Right renal pelvis (tissue), 4 donors: ENCODE measurements at regions not wholly inside any gene's neighbourhood (a gene's known extent, or its start where the extent isn't known, plus 50 kb on each side); places are given as distances from the start of the nearest gene placed in this dataset.

ENCODE experiments used
- DNase-seq, 4 donors: peaks; one replicate each; pipeline ENCODE4 v3.0.0-alpha.2; 2013; ENCODE audit warnings: low read depth in 4 of 4, low spot score in 3 of 4, missing footprints in 1 of 4

DNA sequence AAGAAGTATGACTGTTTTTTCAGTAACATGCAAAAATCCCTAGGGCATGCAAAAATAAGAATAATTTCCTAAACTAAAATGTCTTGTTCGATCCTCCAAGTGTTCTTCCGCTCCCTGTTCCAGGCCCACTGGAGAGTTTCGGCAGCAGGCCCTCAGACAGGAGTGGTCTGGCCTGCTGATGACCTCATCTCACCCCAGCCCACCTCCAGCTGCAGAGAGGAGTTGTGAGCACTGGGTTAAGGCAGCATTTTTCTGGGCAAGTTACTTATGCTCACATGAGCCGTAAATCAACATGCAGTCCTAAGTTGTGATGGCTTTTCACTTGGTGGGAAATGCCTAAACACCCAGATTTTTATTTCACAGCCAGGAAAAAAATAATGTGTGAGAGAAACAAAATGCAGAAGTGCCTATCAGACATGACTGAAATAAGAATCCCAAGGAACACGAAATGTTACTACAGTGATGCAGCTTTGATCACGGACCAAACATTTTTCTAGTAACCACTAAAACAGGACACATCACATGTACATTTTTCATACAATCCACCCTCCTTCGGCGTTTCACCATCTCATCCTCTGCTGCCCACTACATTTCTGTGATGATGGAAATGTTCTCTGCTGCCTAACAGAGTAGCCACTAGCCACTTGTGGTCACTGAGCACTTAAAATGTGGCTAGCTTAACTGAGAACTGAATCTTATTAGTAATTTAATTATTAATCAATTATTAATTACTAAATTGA, 153.3 kb upstream of the TBL1X start:
- no peak for DNase-seq

DNA sequence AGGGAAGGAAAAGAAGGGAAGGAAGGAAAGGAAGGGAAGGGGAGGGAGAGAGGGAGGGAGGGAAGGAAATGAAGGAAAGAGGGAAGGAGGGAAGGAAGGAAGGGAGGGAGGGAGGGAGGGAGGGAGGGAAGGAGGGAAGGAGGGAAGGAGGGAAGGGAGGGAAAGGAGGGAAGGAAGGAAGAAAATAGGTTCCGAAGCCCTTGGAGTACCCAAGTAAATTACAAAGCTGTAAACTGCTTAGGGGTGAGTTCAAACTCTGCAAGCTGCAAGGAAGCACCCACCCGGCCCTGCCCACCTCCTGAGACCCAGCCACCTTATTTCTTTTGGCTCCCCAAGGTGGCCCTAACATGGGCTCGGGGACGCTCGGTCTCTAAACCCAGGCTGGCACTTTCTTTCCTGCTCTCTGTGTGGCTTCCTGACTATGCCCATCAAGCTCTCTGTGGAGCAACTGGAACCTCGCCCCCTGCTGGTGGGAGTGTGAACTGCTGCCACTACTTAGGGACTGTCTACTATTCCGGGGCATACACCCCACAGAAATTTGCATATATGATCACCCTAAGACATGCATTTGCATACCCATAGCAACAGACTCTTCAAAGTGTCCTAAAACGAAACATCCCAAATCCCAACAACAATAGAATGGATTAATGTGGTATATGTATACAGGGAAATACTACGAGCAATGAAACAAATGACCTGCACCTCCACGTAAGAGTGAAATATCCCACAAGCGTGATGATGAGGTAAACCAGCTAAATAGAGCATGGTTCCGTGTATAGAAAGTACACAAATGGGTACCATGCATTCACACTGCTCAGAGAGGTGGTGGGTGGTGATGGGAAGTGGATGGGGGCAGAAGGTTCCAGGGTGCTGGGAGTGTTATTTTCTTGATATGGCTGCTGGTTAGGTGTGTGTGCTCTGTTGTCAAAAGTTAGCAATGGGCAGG, 151.7 kb upstream of the TBL1X start:
- DNase-seq: no peak

DNA sequence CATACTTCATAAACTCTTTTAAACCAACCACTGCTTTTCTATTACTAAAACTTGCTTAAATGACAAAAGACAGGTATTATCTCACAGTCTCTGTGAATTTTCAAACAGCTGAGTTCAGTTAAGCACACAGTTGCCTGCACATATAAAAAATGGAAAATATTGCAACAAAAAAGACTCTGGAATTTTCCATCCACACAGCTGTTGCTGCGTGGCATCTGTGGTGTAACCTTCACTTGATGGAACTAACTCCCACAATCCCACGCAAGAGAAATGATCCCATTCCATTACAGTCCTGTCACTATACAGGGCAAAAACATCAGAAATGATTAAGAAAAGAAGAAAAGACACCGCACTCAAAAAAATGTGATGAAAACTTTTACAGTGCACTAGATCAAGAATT, 149.8 kb upstream of the TBL1X start:
- no peak for DNase-seq

DNA sequence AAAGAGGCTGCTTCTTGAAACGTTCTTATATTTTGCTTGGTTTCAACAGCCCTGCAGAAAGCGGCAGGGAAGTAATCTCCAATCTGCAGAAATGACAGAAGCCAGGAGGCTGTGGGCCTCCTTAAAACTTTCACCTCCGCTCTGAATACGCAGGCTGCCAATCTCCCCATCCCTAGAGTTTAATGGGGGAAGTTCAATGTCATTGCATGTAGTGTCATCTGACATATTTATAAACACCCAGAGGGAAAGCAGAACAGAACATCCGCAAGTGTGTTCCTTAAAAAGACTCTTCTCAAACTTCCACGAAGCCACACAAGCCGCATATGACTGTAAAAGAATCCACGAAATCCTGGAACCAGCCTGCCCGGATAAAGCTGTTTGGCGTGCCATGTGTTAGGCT, 148.8 kb upstream of the TBL1X start:
- no peak for DNase-seq

DNA sequence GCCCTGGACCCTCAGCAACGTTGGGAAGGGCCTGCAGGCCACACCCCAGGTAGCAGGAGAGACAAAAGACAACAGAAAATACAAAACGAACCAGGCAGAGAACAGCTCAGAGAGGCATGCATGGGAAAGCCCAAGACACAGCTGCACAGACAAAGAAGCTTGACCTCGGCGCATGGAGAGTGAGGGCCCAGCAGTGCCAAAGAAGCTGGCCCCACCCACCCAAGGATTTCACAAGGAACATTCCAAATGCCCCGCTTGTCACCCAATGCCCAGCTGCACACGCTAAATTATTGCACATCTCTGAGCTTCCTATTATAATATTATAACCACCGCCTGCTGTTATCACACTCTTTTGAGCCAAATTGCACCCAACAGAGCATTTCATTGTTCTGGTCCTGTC, 147.7 kb upstream of the TBL1X start:
- DNase-seq: no peak

DNA sequence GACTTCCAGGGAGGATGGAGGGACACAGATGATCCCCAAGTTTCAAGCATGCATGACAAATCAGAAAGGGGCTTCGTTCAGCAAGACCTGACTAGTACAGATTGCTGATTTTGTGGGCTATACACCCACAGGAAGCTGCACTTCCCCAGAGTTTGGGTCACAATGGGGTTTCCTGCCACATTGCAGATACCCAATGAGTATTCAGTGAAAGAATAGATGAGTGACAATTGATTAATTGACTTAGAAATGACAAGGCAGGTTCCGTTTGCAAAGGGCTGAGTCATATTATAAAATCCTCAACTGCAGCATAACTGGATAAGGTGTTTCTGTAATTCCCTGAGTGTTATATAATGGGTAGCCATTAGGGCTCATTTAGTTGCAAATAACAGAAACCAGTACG, 146.6 kb upstream of the TBL1X start:
- no peak for DNase-seq

DNA sequence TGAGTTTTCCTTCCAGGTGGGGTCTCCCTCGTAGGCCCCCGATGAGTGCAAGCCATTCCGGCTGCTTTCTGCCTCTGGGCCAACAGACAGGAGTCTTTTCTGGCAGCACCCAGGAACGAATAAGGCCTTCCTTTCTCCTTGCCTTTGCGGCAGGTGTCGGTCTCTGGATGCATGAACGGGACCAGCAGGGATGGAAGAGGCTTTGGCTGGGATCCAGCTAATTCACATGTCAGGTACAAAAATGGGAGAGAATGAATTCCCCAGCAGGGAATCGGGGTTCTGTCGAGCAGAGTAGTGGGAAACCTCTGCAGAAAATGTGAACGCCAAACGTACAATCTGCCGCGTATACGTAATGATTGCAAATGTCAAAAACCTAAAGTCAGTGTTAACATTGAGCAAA, 146.1 kb upstream of the TBL1X start:
- no peak for DNase-seq

DNA sequence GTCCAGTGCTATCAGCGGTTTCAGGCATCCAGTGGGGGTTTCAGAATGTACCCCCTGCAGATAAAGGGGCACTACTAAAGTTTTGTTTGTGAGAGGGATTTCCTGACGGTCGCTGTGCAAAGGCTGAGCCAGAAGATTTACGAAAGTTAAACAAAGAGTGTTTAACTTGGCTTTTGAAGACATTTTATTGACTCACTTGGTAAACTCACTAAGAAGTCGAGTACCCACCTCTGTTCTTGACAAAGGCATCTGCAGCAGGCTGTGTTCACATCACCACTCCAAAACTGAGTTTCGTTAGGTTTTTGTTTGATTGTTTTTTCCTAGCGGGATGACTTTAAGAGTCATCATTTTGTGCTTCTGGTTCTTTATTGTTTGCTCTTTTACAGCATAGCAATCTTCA, 143.9 kb upstream of the TBL1X start:
- DNase-seq: no peak

DNA sequence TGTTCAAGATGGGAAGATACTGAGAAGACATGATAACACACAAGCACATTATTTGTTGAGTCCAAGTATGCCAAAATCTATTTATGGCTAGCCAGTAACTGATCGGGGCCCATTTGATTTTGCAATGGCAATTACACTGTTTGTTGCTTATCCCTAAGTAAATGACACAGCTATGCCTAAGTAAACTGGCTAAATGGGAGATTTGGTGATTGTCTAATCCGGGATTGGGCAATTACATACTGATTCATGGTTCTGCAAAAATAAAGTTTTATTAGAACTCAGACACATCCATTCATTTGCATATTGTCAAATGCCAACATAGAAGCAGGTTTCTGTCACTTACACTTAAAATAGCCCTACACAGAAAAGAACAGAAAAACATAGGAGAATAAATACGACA, 140.2 kb upstream of the TBL1X start:
- DNase-seq: no peak

DNA sequence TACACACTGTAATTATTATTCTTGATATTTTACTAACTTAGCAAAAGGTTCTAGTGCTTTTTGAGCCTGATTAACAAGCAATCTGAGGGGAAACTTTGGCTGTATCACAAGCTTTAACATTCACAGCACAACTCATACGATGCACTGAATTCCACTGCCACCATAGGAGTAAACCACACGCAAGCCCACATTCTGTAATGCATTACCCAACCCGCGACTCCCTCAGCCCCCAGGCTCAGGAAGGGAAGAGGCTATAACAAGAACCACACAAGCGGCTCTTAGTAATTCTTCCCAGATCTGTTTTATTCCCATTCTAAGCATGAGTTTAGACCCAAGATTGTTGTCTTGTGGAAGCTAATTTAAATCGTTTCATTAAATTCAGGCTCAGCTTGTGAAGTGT, 138.5 kb upstream of the TBL1X start:
- DNase-seq: no peak

DNA sequence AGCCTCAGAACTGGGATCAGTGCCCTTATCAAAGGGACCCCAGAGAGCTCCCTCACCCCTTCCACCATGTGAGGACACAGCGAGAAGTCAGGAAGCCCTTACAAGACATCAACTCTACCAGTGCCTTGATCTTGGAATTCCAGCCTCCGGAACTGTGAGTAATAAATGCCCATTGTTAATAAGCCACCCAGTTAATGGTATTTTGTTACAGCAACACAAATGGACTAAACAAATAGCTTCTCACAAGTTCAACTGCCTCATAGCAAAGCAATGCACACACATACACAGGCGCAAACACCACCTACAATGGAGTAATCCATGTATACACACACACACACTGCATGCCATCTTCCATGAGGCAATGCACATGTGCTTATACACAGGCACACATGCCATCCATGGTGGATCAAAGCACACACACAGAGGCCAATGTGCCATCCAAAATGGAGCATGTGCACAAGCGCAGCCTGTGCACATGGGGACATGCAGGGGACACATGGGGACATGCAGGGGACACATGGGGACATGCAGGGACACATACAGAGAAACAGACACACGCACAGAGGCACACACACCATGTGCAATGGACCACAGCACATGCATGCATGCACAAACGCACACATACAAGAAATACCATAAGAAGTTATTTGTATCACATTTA, 137.6 kb upstream of the TBL1X start:
- no peak for DNase-seq

DNA sequence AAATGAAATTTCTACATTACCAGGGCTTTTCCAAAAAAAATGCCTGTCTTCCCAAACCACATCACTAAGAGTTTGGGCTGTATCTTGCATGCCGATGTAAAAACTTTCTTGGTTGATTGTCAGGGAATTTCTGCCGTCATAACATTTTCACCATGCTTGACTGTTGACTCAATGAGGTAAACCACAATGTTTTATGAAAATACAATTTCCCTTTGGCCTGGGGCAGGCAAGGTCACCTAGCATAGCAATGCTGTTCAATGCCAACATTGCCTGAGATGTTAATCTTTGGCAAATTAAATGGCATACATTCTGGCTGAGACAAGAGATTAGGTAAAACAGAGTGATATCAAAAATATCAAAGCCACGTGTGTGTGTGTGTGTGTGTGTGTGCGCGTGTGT, 137.1 kb upstream of the TBL1X start:
- no peak for DNase-seq

DNA sequence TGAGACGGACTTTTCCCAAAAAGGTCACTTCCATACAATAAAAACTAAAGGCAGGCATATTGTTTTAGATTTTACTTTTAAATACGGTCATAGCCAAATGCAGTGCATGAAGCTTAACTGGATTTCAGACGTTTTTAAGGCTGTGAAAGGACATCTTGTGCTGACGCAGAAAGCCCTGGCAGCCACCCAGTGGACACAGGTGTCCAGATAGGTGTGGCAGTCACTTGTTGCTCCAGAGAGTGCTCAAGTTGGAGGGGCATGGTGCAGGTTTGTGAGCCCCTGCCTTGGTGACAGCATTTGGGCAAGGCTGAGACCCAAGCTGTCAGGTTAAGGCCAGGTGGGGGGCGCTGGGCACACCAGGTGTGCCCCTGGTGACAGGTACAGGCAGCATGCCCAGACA, 135.8 kb upstream of the TBL1X start:
- no peak for DNase-seq

DNA sequence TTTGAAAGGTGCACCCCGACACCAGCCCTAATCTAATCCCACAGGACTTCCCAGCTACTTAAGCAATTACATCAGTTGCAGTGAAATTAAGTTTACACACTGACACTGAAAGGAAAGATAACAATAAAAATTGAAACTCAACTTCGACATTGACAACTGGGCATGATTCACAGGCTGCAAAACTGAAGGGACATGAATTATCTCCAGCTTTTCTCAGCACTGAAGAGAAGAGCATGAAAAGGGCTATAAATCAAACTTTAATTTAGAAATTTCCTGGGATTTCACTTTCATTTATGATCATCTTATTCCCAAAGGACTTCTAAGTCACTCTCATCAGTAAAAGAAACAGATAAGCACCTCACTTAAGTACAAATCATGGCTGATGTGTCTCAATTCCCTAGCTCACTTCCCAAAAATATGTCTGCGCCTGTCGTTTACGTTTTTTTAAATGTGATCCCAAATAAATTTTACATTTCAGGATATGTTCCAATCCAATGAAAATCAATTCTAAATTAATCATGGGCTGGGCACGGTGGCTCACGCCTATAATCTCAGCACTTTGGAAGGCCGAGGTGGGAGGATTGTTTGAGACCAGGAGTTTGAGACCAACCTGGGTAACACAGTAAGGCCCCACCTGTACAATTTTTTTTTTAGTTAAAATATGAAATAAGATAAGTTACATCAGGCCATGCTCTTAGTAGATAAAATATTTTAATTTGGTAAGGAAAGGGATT, 134.4 kb upstream of the TBL1X start:
- no peak for DNase-seq

DNA sequence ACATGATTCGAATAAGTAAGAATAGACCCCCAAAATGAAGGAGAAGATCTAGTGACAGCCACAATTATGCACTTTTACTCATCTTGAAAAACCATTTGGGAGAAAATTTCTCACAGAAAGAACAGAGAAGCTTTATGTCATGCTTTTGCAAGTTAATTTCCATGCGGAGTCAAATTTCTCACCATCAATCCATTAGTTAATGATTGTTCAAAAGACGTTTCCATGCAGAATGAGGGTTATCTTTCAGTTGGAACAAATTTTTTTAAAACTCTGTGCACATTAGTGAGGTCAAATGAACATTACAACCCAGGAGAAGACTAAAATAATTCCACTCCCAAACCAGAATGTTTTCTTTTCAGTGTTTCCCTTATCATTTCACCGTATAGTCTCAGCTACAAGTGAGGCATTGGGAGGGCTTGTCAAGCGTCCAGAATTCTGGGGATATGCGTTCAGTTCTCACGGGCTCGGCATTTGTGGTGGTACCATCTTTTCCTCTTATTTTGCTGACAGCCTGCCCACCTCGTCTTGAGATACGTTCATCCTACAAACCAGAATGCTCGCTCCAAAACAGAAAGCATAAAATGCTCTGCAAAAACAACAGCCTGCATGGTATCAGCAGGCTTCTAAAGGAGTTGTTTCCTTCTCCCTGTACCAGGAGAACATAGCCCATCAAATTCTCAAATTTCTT, 130.8 kb upstream of the TBL1X start:
- no peak for DNase-seq

DNA sequence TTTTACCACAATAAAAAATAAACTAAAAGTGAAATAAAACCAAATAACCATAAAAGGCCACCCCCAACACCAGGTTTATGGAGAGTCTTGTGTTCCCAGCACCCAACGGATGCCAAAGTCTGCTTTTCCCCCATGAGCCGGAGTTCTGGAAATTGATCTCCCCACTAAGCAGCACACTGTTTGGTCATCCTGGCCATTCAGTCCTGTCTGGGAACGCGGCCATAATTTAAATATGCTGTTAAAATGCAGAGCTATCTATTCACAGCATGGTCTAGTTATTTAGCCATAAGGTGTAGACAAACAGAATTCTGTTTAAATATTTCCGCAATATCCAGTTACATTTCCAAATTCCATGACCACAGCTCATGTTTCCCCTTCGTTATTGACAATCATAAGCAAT, 129.6 kb upstream of the TBL1X start:
- no peak for DNase-seq

DNA sequence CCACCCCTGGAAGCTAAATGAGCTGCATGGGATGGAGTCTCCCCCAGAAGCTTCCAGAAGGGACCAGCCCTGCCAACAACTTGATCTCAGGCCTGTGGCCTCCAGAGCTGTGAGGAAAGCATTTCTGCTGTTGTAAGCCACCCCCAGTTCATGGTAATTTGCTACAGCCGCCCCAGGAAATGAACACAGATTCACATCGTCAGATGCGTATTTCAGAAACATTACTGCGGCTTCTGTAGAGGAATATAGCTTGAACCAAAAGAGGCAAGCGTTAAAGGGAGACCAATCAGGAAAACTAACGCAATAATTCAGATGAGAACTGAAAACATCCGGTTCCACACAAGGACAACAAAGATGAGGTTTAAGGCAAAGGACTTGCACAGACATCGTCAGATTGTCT, 128.4 kb upstream of the TBL1X start:
- DNase-seq: no peak

DNA sequence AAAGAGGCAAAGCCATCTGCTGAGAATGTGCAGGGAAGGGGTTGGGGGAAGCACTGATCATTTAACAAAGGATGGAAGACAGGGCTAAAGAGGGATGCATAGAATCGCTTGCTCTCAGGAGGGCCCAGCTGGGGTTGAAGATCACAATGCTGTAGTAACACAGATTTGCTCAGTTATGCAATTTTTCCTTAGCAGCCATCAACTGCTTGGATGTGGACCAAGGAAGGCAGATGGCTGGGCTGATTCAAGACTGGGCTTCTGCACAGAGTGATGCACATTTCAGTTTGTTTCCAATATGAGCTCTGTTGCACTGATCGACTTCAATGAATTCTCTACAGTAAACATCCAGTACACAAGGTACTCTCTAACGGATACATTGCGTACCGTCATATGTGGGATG, 127.8 kb upstream of the TBL1X start:
- no peak for DNase-seq

DNA sequence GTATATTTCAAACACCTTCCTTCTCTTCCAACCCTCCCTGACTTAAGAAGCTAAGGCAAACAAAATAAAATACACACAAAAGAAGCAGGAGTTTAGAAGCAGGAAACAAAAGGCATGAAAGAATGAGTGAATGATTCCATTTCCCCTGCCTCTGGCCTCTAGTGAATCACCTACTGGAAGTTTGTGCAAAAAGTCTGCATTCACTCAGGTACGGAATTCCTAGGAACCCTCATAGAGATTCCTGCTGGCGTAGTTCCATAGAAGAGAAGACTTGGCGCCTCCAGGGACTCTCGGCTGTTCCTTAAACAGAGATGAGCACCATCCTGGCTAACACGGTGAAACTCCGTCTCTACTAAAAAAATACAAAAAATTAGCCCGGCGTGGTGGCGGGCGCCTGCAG, 125.9 kb upstream of the TBL1X start:
- no peak for DNase-seq
